ENCODE measurements at regions not wholly inside any gene's neighbourhood (a gene's known extent, or its start where the extent isn't known, plus 50 kb on each side); places are given as distances from the start of the nearest gene placed in this dataset.
A peak's percentile ranks its signal among the peaks of the same experiment; 100 is the strongest.

GRCh38 chr5:92917044-92917443, 664.0 kb downstream of the NR2F1-AS1 start:
- DNase-seq: no peak

GRCh38 chr5:92916036-92916435, 665.0 kb downstream of the NR2F1-AS1 start:
- peak; percentile 17 for DNase-seq

GRCh38 chr5:92912283-92912682, 668.7 kb downstream of the NR2F1-AS1 start:
- no peak for DNase-seq

- DNase-seq: no peak
These were observed 669.2 kb downstream of the NR2F1-AS1 start for GRCh38 chr5:92911851-92912250.

- no peak for DNase-seq
These were observed 669.7 kb downstream of the NR2F1-AS1 start for GRCh38 chr5:92911293-92911692.

GRCh38 chr5:92909602-92909962, 671.4 kb downstream of the NR2F1-AS1 start:
- peak; percentile 12 for DNase-seq

- DNase-seq: no peak
These were observed 671.9 kb downstream of the NR2F1-AS1 start for GRCh38 chr5:92908952-92909601.

GRCh38 chr5:92907938-92908606, 672.9 kb downstream of the NR2F1-AS1 start:
- peak; percentile 8 for DNase-seq

GRCh38 chr5:92906798-92907376, 674.1 kb downstream of the NR2F1-AS1 start:
- DNase-seq: no peak

GRCh38 chr5:92904021-92904420, 677.0 kb downstream of the NR2F1-AS1 start:
- DNase-seq: no peak

- no peak for DNase-seq
These were observed 681.4 kb downstream of the NR2F1-AS1 start for GRCh38 chr5:92899611-92900010.

- DNase-seq: no peak
These were observed 684.3 kb downstream of the NR2F1-AS1 start for GRCh38 chr5:92896722-92897121.

- peak; percentile 25 for DNase-seq
These were observed 690.2 kb downstream of the NR2F1-AS1 start for GRCh38 chr5:92890841-92891244.

GRCh38 chr5:92889140-92889539, 691.9 kb downstream of the NR2F1-AS1 start:
- DNase-seq: no peak

GRCh38 chr5:92887254-92887653, 693.8 kb downstream of the NR2F1-AS1 start:
- no peak for DNase-seq

- peak; percentile 35 for DNase-seq
These were observed 694.3 kb downstream of the NR2F1-AS1 start for GRCh38 chr5:92886751-92887150.

- DNase-seq: no peak
These were observed 695.1 kb downstream of the NR2F1-AS1 start for GRCh38 chr5:92885950-92886349.

- peak; percentile 17 for DNase-seq
These were observed 696.5 kb downstream of the NR2F1-AS1 start for GRCh38 chr5:92884469-92884868.

GRCh38 chr5:92879806-92880543, 701.0 kb downstream of the NR2F1-AS1 start:
- no peak for DNase-seq

GRCh38 chr5:92874790-92875189, 706.2 kb downstream of the NR2F1-AS1 start:
- no peak for DNase-seq

GRCh38 chr5:92868442-92868841, 712.6 kb downstream of the NR2F1-AS1 start:
- no peak for DNase-seq

GRCh38 chr5:92864591-92864990, 716.4 kb downstream of the NR2F1-AS1 start:
- no peak for DNase-seq

- no peak for DNase-seq
These were observed 717.4 kb downstream of the NR2F1-AS1 start for GRCh38 chr5:92863666-92864065.
